H9 (cell line): ENCODE measurements at regions not wholly inside any gene's neighbourhood (a gene's known extent, or its start where the extent isn't known, plus 50 kb on each side); places are given as distances from the start of the nearest gene placed in this dataset.
A peak's percentile ranks its signal among the peaks of the same experiment; 100 is the strongest.

Source experiments
- DNase-seq: peaks from one replicate; pipeline ENCODE4 v3.0.0-alpha.2; 2017
- H2AFZ ChIP-seq: one replicate; pipeline ENCODE4 v1.6.1; 2013; ENCODE audit warnings: mild to moderate bottlenecking, low read length, control low read depth, moderate library complexity
- H2AK5ac ChIP-seq: 2 replicates; pipeline ENCODE4 v1.6.1; 2013; ENCODE audit warnings: low read length, control low read depth, mixed read lengths; ENCODE audit not compliant: insufficient read length
- H2BK120ac ChIP-seq: one replicate; pipeline ENCODE4 v1.6.1; 2013; ENCODE audit warnings: low read depth, mild to moderate bottlenecking, low read length, control low read depth, inconsistent platforms; ENCODE audit not compliant: poor library complexity, severe bottlenecking
- H2BK12ac ChIP-seq: 2 replicates; pipeline ENCODE4 v1.6.1; 2013; ENCODE audit warnings: low read length, control low read depth, mixed read lengths, low read depth; ENCODE audit not compliant: insufficient read length
- H2BK15ac ChIP-seq: 2 replicates; pipeline ENCODE4 v1.6.1; 2013; ENCODE audit warnings: low read depth, low read length, control low read depth
- H2BK20ac ChIP-seq: one replicate; pipeline ENCODE4 v1.6.1; 2013; ENCODE audit warnings: low read depth, mild to moderate bottlenecking, low read length, control low read depth, inconsistent platforms; ENCODE audit not compliant: poor library complexity, severe bottlenecking
- H2BK5ac ChIP-seq: 2 replicates; pipeline ENCODE4 v1.6.1; 2013; ENCODE audit warnings: low read length, control low read depth, mixed read lengths; ENCODE audit not compliant: insufficient read length
- H3K14ac ChIP-seq: 2 replicates; pipeline ENCODE4 v1.6.1; 2013; ENCODE audit warnings: low read length, control low read depth; ENCODE audit not compliant: insufficient read depth
- H3K18ac ChIP-seq: 2 replicates; pipeline ENCODE4 v1.6.1; 2013; ENCODE audit warnings: low read depth, mild to moderate bottlenecking, mixed read lengths, low read length, control low read depth; ENCODE audit not compliant: insufficient read length
- H3K23ac ChIP-seq: 2 replicates; pipeline ENCODE4 v1.6.1; 2013; ENCODE audit warnings: low read length, control low read depth, mixed read lengths, low read depth; ENCODE audit not compliant: insufficient read length
- H3K23me2 ChIP-seq: 2 replicates; pipeline ENCODE4 v1.6.1; 2013; ENCODE audit warnings: low read depth, mild to moderate bottlenecking, mixed read lengths, low read length, control low read depth; ENCODE audit not compliant: insufficient read length, poor library complexity, severe bottlenecking
- H3K27ac ChIP-seq: 2 replicates; pipeline ENCODE4 v1.5.1; 2013; ENCODE audit warnings: low read length, control low read depth, mixed read lengths, low read depth; ENCODE audit not compliant: insufficient read length
- H3K27me3 ChIP-seq: 2 replicates; pipeline ENCODE4 v1.6.1; 2013; ENCODE audit warnings: low read length, control low read depth, inconsistent platforms; ENCODE audit not compliant: insufficient read depth
- H3K4ac ChIP-seq: 2 replicates; pipeline ENCODE4 v1.6.1; 2013; ENCODE audit warnings: low read depth, mild to moderate bottlenecking, control low read depth, inconsistent platforms, low read length, moderate library complexity
- H3K4me1 ChIP-seq: 2 replicates; pipeline ENCODE4 v1.6.1; 2013; ENCODE audit warnings: low read length, control low read depth, inconsistent platforms; ENCODE audit not compliant: insufficient read depth
- H3K4me2 ChIP-seq: 2 replicates; pipeline ENCODE4 v1.6.1; 2013; ENCODE audit warnings: low read length, control low read depth, mixed read lengths; ENCODE audit not compliant: insufficient read length, insufficient read depth
- H3K56ac ChIP-seq: 2 replicates; pipeline ENCODE4 v1.6.1; 2013; ENCODE audit warnings: low read depth, mild to moderate bottlenecking, mixed read lengths, low read length, control low read depth; ENCODE audit not compliant: insufficient read length
- H3K79me1 ChIP-seq: 2 replicates; pipeline ENCODE4 v1.6.1; 2013; ENCODE audit warnings: low read depth, mild to moderate bottlenecking, moderate library complexity, low read length, control low read depth, inconsistent platforms; ENCODE audit not compliant: insufficient read depth, poor library complexity, severe bottlenecking
- H3K79me2 ChIP-seq: 2 replicates; pipeline ENCODE4 v1.6.1; 2013; ENCODE audit warnings: low read length, control low read depth, inconsistent platforms; ENCODE audit not compliant: insufficient read depth
- H3K9ac ChIP-seq: 2 replicates; pipeline ENCODE4 v1.6.1; 2013; ENCODE audit warnings: low read length, control low read depth, mixed read lengths; ENCODE audit not compliant: insufficient read length; ENCODE audit errors: extremely low read depth
- H3K9me3 ChIP-seq: one replicate; pipeline ENCODE4 v1.6.1; 2013; ENCODE audit warnings: low read depth, low read length, inconsistent platforms; ENCODE audit not compliant: control insufficient read depth
- H3T11ph ChIP-seq: one replicate; pipeline ENCODE4 v1.6.1; 2013; ENCODE audit warnings: mild to moderate bottlenecking, low read length, control low read depth, inconsistent platforms
- H4K20me1 ChIP-seq: one replicate; pipeline ENCODE4 v1.6.1; 2013; ENCODE audit not compliant: control insufficient read depth, insufficient read length, insufficient read depth
- H4K5ac ChIP-seq: 2 replicates; pipeline ENCODE4 v1.6.1; 2013; ENCODE audit warnings: low read depth, mild to moderate bottlenecking, mixed read lengths, low read length, control low read depth; ENCODE audit not compliant: insufficient read length
- H4K8ac ChIP-seq: replicated peaks from 2 replicates; pipeline ENCODE4 v1.6.1; 2013; ENCODE audit warnings: low read length, control low read depth, mixed read lengths, low read depth; ENCODE audit not compliant: insufficient read length
- H4K91ac ChIP-seq: 2 replicates; pipeline ENCODE4 v1.6.1; 2013; ENCODE audit warnings: low read depth, mild to moderate bottlenecking, moderate library complexity, mixed read lengths, low read length, control low read depth; ENCODE audit not compliant: insufficient read length
- H3K27ac Mint-ChIP-seq, 3 experiments: 2 replicates in 2 of 3; 3 replicates in 1 of 3; pipeline ENCODE4 v1.8.0; 2020 to 2021; ENCODE audit warnings: mixed read lengths in 3 of 3, mild to moderate bottlenecking in 1 of 3, moderate library complexity in 1 of 3
- H3K27me3 Mint-ChIP-seq: 2 replicates; pipeline ENCODE4 v1.8.0; 2021; ENCODE audit warnings: low read depth, mild to moderate bottlenecking, moderate library complexity, mixed read lengths
- H3K36me3 Mint-ChIP-seq, 3 experiments: 2 replicates in 2 of 3; 3 replicates in 1 of 3; pipeline ENCODE4 v1.8.0; 2020 to 2021; ENCODE audit warnings: low read depth in 3 of 3, mixed read lengths in 3 of 3; ENCODE audit not compliant: insufficient read depth in 1 of 3
- H3K4me1 Mint-ChIP-seq, 2 experiments: 2 replicates each; pipeline ENCODE4 v1.8.0; 2020; ENCODE audit warnings: mixed read lengths in 2 of 2
- H3K4me3 Mint-ChIP-seq, 2 experiments: 2 replicates in 1 of 2; 3 replicates in 1 of 2; pipeline ENCODE4 v1.8.0; 2020 to 2021; ENCODE audit warnings: mild to moderate bottlenecking in 2 of 2, mixed read lengths in 2 of 2, moderate library complexity in 1 of 2
- H3K9me3 Mint-ChIP-seq, 2 experiments: 2 replicates in 1 of 2; 3 replicates in 1 of 2; pipeline ENCODE4 v1.8.0; 2020; ENCODE audit warnings: mild to moderate bottlenecking in 2 of 2, mixed read lengths in 2 of 2, moderate library complexity in 1 of 2
- WGBS: extraction: QIAGEN DNeasy Blood & Tissue Kit; methylation state at CpG from one replicate; pipeline ENCODE4 v1.1.7; 2013; ENCODE audit warnings: missing lambda C conversion rate, low lambda C conversion rate, mixed read lengths; ENCODE audit not compliant: insufficient read length; ENCODE audit errors: extremely low coverage; 5-methylcytosine and 5-hydroxymethylcytosine counted together
- TF ChIP-seq, protein P1 (sequence below): fragments of 200-600 bp; sonication (generic); conservative IDR thresholded peaks from 3 replicates; pipeline ENCODE4 v1.8.0; 2021; ENCODE audit warnings: antibody characterized with exemption, mild to moderate bottlenecking

DNA sequence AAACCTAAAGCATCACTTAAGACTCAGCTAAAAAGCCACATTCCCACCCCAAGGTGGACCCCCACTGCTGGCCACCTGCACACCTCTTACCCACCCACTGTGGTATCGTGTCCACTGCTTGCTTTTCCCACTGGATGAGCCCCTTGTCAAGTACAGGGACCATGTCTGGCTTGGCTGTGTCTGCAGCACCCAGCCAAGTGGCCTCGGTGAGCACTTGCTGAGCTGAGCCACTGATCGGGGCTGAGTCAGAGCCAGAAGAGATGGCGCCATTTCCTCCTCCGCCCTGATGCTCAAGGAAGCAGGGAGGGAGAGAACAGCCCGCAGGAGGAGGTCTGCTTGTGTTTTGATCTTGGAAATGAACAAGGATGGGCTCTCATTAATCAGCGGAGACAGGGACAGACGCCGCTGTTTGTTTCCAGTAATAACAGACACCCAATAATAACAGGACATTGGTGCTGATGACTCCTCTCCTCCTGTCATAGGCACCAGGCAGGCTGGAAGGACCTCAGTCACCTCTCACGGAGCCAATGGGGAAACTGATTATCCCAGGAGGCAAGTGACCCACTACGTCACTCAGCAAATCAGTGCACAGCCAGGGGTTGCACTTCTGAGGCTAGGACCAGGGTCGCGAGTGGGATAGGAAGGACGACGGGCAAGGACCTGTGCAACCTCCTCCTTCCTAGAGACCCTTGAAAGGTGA lies 85.2 kb upstream of the RTL6 start:
- H3K4me1 ChIP-seq, result no peaks in the 10 kb centered on the region
- no peak overlapping the region for H2AFZ ChIP-seq
- H3K9me3 Mint-ChIP-seq, result peaks cover 0 to 3% of the 10 kb centered on the region in 2 experiments; a peak in 2 of 5 replicates

More for the DNA sequence above, 85.2 kb upstream of the RTL6 start:
- Histone ChIP-seq H3T11ph (no peak overlapping the region), H4K91ac (no peak overlapping the region), H3K27ac (no peak overlapping the region), H2AK5ac (no peak overlapping the region), H3K79me1 (no peaks in the 10 kb centered on the region), H3K9me3 (no peaks in the 10 kb centered on the region), H2BK15ac (no peak overlapping the region), H3K4ac (no peak overlapping the region), H3K79me2 (no peaks in the 10 kb centered on the region), H2BK20ac (no peak overlapping the region), H4K20me1 (no peaks in the 10 kb centered on the region), H3K23ac (no peak overlapping the region), H4K8ac (no peak overlapping the region), H3K56ac (no peak overlapping the region), H3K23me2 (no peaks in the 10 kb centered on the region), H2BK5ac (no peak overlapping the region), H3K9ac (no peak overlapping the region), H3K4me2 (no peak overlapping the region), H2BK12ac (no peak overlapping the region), H3K18ac (no peak overlapping the region), H4K5ac (no peak overlapping the region), H3K27me3 (no peaks in the 10 kb centered on the region), H3K14ac (no peak overlapping the region), H2BK120ac (no peak overlapping the region)
- Mint-ChIP-seq H3K27me3 (peaks cover 37% of the 10 kb centered on the region), H3K36me3 (no peaks in the 10 kb centered on the region), H3K4me3 (no peak overlapping the region), H3K4me1 (peaks cover 4 to 16% of the 10 kb centered on the region in 2 experiments), H3K27ac (no peak overlapping the region)
- DNase-seq, result peak; percentile 21
- TF ChIP-seq, protein P1, sequence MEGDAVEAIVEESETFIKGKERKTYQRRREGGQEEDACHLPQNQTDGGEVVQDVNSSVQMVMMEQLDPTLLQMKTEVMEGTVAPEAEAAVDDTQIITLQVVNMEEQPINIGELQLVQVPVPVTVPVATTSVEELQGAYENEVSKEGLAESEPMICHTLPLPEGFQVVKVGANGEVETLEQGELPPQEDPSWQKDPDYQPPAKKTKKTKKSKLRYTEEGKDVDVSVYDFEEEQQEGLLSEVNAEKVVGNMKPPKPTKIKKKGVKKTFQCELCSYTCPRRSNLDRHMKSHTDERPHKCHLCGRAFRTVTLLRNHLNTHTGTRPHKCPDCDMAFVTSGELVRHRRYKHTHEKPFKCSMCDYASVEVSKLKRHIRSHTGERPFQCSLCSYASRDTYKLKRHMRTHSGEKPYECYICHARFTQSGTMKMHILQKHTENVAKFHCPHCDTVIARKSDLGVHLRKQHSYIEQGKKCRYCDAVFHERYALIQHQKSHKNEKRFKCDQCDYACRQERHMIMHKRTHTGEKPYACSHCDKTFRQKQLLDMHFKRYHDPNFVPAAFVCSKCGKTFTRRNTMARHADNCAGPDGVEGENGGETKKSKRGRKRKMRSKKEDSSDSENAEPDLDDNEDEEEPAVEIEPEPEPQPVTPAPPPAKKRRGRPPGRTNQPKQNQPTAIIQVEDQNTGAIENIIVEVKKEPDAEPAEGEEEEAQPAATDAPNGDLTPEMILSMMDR, result no peak
- WGBS, result no CpG with 5 or more reads among the region's 15 CpGs
